GM12874 (cell line): ENCODE measurements at regions not wholly inside any gene's neighbourhood (a gene's known extent, or its start where the extent isn't known, plus 50 kb on each side); places are given as distances from the start of the nearest gene placed in this dataset.

Experiments used
- TF ChIP-seq, protein P1 (sequence below): IDR thresholded peaks from 2 replicates; pipeline ENCODE4 v1.5.1; 2011; ENCODE audit warnings: low read depth, mild to moderate bottlenecking, control low read depth, low read length, moderate library complexity; ENCODE audit not compliant: insufficient read depth

DNA sequence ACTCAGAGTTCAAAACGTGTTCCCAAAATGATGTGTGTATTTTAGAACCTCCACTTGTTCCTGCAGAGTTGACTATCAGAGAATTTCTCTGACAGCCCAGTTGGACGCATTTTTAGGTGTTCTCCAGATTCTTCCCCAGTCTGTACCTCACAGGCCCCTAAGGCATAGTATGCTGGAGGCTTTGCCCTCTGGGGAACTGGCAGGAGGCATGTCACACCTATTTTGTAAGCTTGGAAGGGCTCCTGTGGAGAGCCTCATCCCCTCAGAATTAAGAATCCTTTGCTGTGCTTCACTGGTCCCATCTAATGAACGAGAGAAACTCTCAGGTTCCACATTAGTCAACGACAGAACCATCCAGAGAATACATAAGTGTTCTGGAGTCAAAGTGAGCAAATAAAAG lies 144.1 kb upstream of the SLC30A5 start:
- TF ChIP-seq, protein P1, sequence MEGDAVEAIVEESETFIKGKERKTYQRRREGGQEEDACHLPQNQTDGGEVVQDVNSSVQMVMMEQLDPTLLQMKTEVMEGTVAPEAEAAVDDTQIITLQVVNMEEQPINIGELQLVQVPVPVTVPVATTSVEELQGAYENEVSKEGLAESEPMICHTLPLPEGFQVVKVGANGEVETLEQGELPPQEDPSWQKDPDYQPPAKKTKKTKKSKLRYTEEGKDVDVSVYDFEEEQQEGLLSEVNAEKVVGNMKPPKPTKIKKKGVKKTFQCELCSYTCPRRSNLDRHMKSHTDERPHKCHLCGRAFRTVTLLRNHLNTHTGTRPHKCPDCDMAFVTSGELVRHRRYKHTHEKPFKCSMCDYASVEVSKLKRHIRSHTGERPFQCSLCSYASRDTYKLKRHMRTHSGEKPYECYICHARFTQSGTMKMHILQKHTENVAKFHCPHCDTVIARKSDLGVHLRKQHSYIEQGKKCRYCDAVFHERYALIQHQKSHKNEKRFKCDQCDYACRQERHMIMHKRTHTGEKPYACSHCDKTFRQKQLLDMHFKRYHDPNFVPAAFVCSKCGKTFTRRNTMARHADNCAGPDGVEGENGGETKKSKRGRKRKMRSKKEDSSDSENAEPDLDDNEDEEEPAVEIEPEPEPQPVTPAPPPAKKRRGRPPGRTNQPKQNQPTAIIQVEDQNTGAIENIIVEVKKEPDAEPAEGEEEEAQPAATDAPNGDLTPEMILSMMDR = no peak

DNA sequence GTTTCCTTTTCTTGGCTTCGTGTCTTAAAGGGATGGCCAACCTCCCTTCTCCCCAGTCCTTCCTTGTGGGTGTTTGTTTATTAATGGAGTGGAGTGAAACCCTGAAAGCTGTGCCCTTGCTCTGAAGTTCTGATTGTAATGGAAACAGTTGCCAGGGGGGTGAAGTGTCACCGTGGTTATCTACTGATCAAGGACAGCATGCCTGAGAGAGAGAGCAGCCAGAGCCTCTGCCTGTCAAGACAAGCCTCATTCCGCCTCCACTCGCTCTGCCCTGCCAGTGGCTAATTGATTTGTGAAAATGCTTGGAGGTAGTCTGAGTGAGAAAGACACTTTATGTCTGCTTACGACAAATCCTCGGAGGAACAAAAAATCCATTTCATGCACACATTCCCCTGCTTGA lies 143.7 kb upstream of the SLC30A5 start:
- TF ChIP-seq, protein P1 = no peak

DNA sequence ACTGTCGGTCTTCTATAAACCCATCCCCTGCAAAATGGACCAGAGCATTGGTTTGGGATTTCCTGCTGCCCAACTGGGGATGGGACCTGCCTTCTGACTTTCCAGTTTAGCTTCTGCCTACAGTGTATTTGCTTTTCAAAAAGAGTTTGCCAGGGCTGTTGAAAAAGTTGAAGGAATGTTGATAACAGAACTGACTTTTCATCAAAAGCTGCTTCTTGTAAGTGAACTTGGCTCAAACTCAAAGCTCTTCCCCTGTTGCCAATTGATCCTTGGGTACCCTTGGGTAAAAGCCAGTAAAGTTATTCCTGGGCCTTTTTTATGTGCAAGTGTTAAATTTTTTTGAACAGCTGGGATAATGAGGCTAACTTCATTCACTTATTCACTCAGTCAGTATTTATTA lies 142.9 kb upstream of the SLC30A5 start:
- TF ChIP-seq, protein P1 = no peak

DNA sequence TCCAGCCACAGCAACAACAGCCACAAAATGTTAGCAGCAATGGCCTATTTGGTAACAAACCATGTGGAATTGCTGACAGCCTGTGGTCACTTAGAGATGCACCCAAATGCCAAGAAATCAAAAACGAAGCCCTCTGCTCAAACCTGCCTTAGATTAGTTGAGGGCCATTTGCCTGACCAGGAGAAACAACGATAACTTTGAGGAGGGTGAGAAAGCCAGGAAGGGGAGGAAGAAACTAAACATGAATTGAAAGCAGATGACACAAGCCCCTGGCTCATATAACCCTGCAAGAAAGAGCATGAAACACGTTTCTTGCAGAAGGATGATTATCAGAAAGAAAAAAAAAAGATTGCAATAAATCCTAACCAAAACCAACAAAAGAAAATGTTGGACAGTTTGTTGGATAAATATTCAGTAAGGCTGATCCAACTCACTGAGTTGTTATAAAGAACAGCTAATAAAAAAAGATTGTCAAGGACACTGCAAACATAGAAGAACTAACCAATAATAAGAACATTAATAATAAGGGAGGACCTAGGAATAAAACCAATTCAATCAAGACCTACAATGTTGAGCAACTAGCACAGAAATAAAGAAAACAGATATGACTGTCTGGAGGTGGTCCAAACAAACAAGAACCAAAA lies 140.5 kb upstream of the SLC30A5 start:
- TF ChIP-seq, protein P1 = no peak

DNA sequence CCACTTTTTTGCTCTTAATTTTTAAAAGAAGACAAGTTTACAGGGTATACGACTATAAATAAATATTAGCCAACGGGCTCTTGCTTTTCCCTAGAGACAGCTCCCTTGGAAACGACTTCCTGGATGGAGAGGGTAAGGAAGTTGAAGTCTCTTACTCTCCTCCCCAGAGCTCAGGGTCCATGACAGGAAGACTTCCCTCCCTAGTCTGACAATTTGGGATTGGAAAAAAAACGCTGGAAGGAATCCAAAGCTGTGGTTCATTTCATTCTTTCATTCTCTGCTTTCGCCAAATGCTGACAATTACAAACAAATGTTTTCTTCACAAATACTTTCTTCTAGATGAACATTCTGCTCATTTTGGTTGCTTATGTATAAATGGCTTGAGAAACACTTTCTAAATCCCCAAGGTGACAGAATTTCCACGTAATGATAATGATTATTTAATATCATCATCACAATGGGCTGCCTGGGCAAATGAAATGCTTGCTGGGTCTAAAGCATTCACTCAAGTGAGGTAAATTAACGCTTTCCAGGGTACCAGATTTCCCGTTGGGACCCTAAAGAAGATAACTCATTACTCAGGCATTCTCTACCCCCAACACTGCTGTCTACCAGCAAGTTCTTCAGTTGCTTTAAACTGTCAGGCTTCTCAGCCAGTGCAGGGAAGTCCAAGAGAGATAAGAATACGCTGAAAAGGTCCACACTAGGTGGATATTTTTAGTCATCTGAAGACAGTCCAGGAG lies 139.8 kb upstream of the SLC30A5 start:
- TF ChIP-seq, protein P1 = no peak

DNA sequence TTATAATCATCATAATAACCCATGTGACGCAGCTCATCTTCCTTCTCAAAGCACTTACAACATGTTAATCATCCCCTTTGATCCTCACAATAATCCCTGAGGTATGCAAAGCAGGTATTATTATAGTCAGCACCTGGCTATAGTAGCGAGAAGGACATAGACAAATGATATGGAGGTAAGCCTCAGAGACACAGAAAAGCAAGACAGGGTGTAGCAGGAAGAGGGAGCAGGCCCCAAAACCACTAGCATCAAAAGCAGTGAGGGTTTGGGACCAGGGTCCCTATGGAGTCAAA lies 139.2 kb upstream of the SLC30A5 start:
- TF ChIP-seq, protein P1 = no peak

DNA sequence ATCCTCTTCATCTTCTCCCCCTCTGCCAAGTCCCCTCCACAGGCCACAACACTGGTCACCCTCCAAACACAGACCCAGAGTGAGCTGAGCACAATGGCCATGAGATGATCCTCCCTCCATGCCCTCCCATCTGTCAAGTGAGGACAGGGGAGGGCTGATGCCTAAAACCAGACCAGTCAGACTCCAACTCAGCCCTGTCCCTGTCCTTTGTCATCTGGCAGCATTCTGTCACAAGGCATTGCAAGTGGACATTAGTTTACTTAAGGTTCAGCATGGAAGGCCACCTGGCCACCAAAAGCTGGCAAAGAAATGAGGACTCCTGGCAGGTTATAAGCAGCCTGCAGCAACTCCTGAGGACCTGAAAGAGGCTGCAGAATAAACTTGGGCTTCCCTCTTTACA lies 136.2 kb upstream of the SLC30A5 start:
- TF ChIP-seq, protein P1 = no peak
